HG03280 (cell line): ENCODE measurements at regions not wholly inside any gene's neighbourhood (a gene's known extent, or its start where the extent isn't known, plus 50 kb on each side); places are given as distances from the start of the nearest gene placed in this dataset.
"Not testable (repeated sequence)": the region's sequence is repeated elsewhere in the genome, so short reads cannot be mapped to it uniquely, and the experiment has no call there.

Source experiments
- ATAC-seq: cut with Tn5 transposase; IDR thresholded peaks from one replicate; pipeline ENCODE4 v1.9.1; 2021; ENCODE audit warnings: mild to moderate bottlenecking, moderate library complexity; ENCODE audit not compliant: unreplicated experiment

DNA sequence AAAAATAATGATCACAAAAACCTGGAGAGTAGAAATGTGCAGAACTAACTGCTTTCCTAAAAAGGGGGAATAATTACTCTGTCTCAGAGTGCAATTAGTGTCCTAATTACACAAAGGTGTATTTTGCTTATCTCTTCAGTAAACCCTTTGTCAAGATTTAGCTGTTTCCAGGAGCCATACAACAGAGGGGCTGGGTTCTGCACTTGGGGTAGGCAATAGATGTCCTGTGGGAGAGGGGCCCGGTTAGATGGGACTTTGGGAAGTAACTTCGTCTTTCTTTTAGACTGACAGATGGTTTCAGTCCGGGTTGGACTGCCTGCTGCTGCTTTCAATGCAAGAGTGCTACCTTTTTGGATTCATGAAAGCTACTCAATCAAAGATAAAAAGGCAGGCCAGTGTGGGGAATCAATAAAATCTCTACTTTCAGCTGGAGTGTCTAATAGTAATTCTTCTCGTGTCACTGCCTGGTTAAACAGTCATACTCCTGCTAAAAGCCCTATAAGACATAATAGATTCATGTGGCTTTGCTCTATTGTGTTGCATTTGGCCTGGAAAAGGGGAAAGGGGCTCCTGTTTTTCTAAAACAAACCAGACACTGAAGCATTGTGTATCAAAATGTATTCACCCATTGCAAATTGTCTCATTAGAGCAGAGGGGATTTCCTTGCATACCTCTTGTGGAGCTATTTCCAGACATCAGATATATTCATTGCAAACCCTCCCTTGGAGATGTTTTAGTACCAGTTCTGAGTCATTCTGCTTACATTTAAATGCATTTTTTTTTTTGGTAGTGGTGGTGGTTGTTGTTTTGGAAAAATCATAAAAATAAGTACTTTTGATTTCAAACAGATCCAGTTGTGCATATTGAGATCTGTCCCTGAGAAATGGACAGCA is 83.3 kb upstream of the PCDH8 start:
- no peak for ATAC-seq

GRCh38 chr13:52931131-52931530 is 82.7 kb upstream of the PCDH8 start:
- ATAC-seq, result no peak

- ATAC-seq, result no peak
Observed at GRCh38 chr13:52929846-52930245, 81.4 kb upstream of the PCDH8 start.

GRCh38 chr13:52926971-52927370 is 78.5 kb upstream of the PCDH8 start:
- ATAC-seq, result no peak

- no peak for ATAC-seq
Observed at GRCh38 chr13:52925775-52926285, 77.4 kb upstream of the PCDH8 start.

DNA sequence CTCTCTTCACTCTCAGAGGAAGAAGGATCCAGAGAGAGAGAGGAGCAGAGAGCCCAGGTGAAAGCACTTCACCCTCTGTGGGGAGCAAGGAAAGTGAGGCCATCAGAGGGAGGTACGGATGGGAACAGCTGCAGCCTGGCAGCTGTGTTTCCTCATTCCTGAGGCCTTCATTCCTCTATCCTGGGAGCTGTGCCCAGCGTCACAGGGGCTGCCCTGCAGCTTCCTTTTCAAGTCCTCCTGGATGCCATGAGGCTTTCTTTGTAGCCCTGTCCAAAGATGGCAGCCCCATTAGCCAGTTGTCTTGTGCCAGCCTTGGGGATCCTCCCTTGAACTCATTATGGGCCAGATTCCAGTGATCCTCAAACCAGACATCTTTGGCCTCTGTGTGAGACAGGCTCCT is 76.8 kb upstream of the PCDH8 start:
- no peak for ATAC-seq

GRCh38 chr13:52924289-52925148 is 76.1 kb upstream of the PCDH8 start:
- no peak for ATAC-seq

DNA sequence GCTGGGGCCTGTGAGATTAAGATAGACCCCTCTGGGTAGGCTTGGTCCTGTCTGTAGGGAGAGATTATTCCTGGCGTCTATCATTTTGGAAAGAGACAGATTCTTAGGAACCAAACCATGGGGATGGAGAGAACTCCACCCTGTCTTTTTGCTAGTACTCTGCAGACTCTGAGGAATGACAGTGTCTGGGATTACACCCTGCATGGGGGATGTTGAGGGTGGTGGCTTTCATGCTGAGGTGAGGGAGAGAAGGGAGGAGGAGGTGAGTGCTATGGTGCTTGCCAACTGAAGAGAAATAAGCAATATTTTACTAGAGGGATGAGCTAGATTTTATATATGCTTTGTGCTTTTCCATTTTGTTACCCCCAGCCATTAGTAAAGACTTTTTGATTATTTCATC is 74.5 kb upstream of the PCDH8 start:
- no peak for ATAC-seq

GRCh38 chr13:52921194-52921593 is 72.8 kb upstream of the PCDH8 start:
- ATAC-seq, result peak; percentile 98

DNA sequence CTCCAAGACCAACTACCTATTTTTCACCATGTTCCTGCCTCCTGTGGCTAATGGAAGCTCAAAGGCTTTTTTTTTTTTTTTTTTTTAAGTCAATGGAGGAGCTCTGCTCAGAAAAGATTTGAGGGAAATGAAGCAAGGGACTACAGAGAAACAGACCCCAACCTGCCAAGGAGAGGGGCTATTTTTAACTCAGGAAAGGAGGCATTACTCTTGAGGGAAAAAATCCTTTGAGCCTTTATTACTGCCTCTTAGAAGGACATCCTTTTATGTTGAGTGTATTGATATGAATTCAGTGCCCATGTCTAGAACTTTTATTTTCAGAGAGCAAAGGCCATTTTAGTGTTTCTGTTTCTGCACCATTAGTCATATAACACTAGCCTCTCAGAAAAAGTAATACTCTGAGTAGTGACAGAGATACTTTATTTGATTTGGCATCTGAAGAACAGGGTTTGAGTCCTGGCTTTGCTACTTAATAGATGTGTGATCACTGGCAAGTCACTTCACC is 68.1 kb upstream of the PCDH8 start:
- ATAC-seq, result no peak

GRCh38 chr13:52911340-52911739 is 62.9 kb upstream of the PCDH8 start:
- ATAC-seq, result no peak

DNA sequence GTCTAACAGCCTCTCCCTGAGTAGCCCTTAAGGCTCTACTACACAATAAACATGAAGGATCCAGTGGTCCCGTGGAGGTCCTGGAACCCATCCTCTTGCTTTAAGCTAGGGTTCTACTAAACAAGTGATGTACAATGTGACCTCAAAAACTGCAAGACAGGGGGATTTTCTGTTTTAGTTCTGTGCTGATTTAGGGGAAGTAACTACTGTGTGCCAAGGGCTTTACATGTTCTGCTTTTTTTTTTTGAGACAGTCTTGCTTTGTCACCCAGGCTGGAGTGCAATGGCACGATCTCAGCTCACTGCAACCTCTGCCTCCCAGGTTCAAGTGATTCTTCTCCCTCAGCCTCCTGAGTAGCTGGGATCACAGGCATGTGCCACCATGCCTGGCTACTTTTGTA is 61.9 kb upstream of the PCDH8 start:
- ATAC-seq, result not testable (repeated sequence)

DNA sequence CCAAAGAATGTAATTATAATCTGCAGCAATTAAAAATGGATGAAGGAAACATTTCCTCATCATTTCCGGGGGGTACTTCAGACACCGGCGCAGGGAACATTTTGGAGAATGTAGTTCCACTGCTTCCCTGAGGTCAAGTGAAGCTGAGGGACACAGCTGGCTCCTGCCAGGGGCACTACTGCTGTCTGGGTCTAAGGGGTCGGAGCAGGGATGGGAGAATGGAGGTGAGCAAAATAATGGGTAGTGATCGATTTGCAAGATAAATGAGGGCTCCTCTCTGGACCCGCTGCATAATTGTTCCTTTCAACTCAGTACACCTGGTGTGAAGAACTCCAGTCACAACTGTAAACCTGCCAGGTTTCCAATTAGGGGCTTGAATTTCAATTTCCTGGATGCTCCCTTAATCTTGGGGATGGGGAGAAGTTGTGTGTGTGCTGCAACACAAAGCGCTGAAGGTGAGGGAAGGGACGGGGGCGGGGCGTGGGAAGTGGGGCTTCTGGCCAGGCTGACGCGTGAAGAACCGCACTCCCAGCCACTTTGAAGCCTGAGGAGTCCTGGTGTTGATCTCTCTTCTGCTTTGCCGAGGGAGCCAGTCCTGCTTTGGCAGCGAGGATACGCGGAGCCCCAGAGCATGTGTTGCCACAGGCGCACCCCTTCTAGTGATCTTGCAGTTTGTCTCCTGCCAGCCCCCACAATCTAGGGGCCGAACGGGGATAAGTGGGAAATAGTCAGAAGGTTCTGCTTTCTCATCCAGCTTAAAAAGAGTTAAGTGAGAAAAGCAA is 57.9 kb upstream of the PCDH8 start:
- ATAC-seq, result no peak

DNA sequence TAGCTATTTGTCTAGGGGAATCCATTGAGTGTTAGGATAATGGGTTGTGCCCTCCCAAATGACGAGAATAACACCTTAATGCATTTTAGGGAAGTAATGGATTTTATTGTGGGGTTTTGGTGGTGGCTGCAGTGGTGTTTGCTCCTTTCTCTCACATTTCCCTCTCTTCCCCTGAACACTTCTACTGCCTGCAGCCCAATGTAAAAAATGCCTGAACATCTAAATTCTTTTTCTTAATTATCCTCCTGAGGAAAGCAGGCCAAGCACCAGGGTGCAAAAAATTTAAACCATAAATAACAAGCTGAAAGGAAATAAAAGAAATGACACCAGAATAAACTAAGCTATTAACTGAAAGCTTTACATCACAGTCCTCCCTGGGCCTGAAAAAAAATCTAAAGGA is 57.3 kb upstream of the PCDH8 start:
- ATAC-seq, result no peak

DNA sequence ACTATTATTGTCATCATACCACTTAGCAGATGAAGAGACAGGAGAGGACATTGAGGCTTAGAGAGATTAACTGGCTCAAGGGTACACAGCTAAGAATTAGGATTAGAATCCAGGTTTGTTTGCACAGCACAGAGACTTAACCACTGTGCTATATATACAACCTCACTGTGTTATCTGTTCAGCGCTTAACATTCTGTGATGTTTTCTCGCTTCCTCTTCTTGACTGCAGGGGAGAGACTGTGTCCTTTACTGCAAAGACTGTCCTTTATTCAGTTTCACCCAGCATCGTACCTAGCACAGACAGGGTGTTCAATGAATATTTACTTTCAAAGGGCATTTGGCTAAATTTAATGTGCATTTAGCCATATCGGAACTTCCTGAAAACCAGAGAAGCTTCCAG is 54.9 kb upstream of the PCDH8 start:
- peak; percentile 96 for ATAC-seq

DNA sequence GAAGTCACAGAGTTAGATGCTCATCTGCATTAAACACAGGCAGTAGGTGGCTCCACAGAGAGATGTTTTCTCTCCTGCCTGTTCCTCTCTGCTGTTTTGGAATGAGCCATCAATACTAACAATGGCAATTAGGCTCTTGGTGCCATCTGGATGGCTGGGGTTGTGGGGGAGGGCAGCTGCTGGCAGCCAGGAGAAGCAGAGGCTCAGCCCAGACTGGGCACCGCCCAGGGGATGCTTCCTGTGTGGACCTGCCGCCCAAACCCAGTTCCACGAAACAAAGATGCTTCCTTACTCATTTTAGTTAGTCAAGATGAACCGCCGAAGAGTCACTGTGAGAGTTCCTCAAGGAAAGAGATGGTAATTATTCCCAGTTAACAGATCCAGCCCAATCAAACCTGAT is 50.8 kb upstream of the PCDH8 start:
- ATAC-seq, result no peak
